ENCODE measurements at regions not wholly inside any gene's neighbourhood (a gene's known extent, or its start where the extent isn't known, plus 50 kb on each side); places are given as distances from the start of the nearest gene placed in this dataset.

- TF ChIP-seq, protein P1, sequence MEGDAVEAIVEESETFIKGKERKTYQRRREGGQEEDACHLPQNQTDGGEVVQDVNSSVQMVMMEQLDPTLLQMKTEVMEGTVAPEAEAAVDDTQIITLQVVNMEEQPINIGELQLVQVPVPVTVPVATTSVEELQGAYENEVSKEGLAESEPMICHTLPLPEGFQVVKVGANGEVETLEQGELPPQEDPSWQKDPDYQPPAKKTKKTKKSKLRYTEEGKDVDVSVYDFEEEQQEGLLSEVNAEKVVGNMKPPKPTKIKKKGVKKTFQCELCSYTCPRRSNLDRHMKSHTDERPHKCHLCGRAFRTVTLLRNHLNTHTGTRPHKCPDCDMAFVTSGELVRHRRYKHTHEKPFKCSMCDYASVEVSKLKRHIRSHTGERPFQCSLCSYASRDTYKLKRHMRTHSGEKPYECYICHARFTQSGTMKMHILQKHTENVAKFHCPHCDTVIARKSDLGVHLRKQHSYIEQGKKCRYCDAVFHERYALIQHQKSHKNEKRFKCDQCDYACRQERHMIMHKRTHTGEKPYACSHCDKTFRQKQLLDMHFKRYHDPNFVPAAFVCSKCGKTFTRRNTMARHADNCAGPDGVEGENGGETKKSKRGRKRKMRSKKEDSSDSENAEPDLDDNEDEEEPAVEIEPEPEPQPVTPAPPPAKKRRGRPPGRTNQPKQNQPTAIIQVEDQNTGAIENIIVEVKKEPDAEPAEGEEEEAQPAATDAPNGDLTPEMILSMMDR (IDR thresholded peaks at IDR 0.05 in 2 of 3, conservative IDR thresholded peaks at IDR 0.05 in 1 of 3; ENCODE audit: borderline replicate concordance in 1 of 3, insufficient read depth in 1 of 3, low read depth in 2 of 3, low read length in 2 of 3), result no peak
Observed at GRCh38 chr2:234130777-234131181, 80.3 kb downstream of the SPP2 start (continued).

DNA sequence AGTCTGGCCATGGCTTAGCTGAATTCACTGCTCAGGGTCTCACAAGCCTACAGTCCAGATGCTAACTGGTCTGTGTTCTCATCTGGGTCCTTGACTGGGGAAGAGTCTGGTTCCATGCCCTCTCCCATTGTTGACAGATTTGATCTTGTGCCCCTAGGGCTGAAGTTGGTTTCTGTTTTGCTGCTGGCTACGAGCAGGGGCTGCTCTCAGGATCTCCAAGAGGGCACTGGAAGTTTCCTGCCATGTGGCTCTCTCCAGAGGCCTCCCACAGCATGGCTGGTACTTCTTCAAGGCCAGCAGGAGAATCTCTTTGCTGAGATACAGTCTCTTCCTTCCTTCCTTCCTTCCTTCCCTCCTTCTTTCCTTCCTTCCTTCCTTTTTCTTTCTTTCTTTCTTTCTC is 78.1 kb downstream of the SPP2 start:
- ChIA-PET CTCF (no interaction called here), POLR2A (no interaction called here), RAD21 (ENCODE audit: low non-redundant PET in 1 of 2, low total read pairs in 2 of 2, uncharacterized antibody in 2 of 2, unreplicated experiment in 2 of 2) (no interaction called here)
- H3K4me2 ChIP-seq (ENCODE audit: low read length), result no peak overlapping the region
- H3K27me3 ChIP-seq (ENCODE audit: insufficient read depth, low read length), result no peaks in the 10 kb centered on the region
- no peak overlapping the region for H2AFZ ChIP-seq (ENCODE audit: low read depth, low read length, poor library complexity, severe bottlenecking)
- TF ChIP-seq, protein P1 (IDR thresholded peaks at IDR 0.05 in 2 of 3, conservative IDR thresholded peaks at IDR 0.05 in 1 of 3; ENCODE audit: borderline replicate concordance in 1 of 3, insufficient read depth in 1 of 3, low read depth in 2 of 3, low read length in 2 of 3), result no peak
- no peak overlapping the region for H3K27ac ChIP-seq (ENCODE audit: low read depth, low read length)
- H3K9ac ChIP-seq (ENCODE audit: low read length), result no peak overlapping the region
- H3K79me2 ChIP-seq (ENCODE audit: insufficient read depth, low read length), result no peaks in the 10 kb centered on the region
- DNase-seq (ENCODE audit: low read depth, low spot score), result no peak
- intact Hi-C loops (cut with micrococcal nuclease), result no loop called here
- no peaks in the 10 kb centered on the region for H3K4me1 ChIP-seq (ENCODE audit: control insufficient read depth in 1 of 2, insufficient read depth in 2 of 2, low read length in 2 of 2)
- no peaks in the 10 kb centered on the region for H3K9me2 ChIP-seq (ENCODE audit: insufficient read depth)
- no TSS peak for BruUV-seq (replicated peaks)
- H4K20me1 ChIP-seq (ENCODE audit: insufficient read depth), result no peaks in the 10 kb centered on the region
- no peak overlapping the region for H3K4me3 ChIP-seq (replicated peaks in 1 of 2; ENCODE audit: low read depth in 1 of 2, low read length in 2 of 2)
- H3K36me3 ChIP-seq (ENCODE audit: control insufficient read depth in 1 of 2, insufficient read depth in 2 of 2, low read length in 2 of 2), result no peaks in the 10 kb centered on the region
- no peak for ATAC-seq
- no peaks in the 10 kb centered on the region for H3K9me3 ChIP-seq (ENCODE audit: control insufficient read depth in 1 of 2, insufficient read depth in 1 of 2, low read depth in 1 of 2, low read length in 2 of 2)

Measured in HCT116 (cell line).